ENCODE measurements at regions not wholly inside any gene's neighbourhood (a gene's known extent, or its start where the extent isn't known, plus 50 kb on each side); places are given as distances from the start of the nearest gene placed in this dataset.

GRCh38 chr14:80269353-80269925, 58.1 kb upstream of the DIO2 start:
- Mint-ChIP-seq H3K4me1 (no peaks in the 10 kb centered on the region), H3K36me3 (no peaks in the 10 kb centered on the region), H3K4me3 (no peak overlapping the region), H3K27ac (no peak overlapping the region), H3K9me3 (peaks cover 0 to 3% (median 0%) of the 10 kb centered on the region in 9 donors), H3K27me3 (peaks cover 0 to 3% (median 0%) of the 10 kb centered on the region in 5 donors)
- no peak for DNase-seq
- POLR2A ChIA-PET, result no interaction called here
- no peak for ATAC-seq

DNA sequence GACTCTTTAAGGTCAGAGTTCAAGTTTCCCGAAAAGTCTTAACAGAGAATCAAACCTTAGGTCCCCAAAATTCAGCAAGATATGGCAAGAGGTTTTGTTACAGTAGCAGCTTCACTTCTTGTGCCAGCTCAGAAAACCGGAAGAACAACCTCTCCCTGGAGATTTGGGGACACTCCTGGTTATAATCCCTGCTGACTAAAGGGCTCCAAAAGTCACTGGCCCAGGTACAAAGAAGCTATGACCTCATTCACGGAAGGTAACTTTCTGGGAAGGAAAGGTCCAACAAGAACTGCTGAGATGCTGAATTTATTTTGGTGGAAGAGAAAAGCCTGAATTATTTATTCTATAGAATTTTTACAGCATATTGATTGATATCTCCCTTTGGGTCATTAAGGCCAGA, 55.6 kb upstream of the DIO2 start:
- Mint-ChIP-seq H3K4me1 (no peaks in the 10 kb centered on the region), H3K27me3 (peaks cover 0 to 4% (median 2%) of the 10 kb centered on the region in 5 donors), H3K4me3 (no peak overlapping the region), H3K27ac (no peak overlapping the region), H3K9me3 (peaks cover 0 to 10% (median 0%) of the 10 kb centered on the region in 9 donors), H3K36me3 (no peaks in the 10 kb centered on the region)
- ATAC-seq (no peak), DNase-seq (no peak)
- POLR2A ChIA-PET, result no interaction called here

- peaks cover 0 to 4% (median 2%) of the 10 kb centered on the region in 5 donors for H3K27me3 Mint-ChIP-seq
Observed at GRCh38 chr14:80264702-80265101, 53.4 kb upstream of the DIO2 start.

More at GRCh38 chr14:80264702-80265101, 53.4 kb upstream of the DIO2 start:
- DNase-seq (no peak), ATAC-seq (no peak)
- Mint-ChIP-seq H3K9me3 (peaks cover 0 to 10% (median 0%) of the 10 kb centered on the region in 9 donors), H3K4me3 (no peak overlapping the region), H3K36me3 (no peaks in the 10 kb centered on the region), H3K27ac (no peak overlapping the region), H3K4me1 (no peaks in the 10 kb centered on the region)
- POLR2A ChIA-PET, result no interaction called here

Measured in naive thymus-derived CD8-positive, alpha-beta T cell (primary cell).